NCI-H2081 treated with DMSO at 0.1 percent for 48 hours (cell line): ENCODE measurements at regions not wholly inside any gene's neighbourhood (a gene's known extent, or its start where the extent isn't known, plus 50 kb on each side); places are given as distances from the start of the nearest gene placed in this dataset.

ENCODE experiments used
- DNase-seq: peaks from one replicate; lab custom pipeline; 2025; lab: John Stamatoyannopoulos, UW

DNA sequence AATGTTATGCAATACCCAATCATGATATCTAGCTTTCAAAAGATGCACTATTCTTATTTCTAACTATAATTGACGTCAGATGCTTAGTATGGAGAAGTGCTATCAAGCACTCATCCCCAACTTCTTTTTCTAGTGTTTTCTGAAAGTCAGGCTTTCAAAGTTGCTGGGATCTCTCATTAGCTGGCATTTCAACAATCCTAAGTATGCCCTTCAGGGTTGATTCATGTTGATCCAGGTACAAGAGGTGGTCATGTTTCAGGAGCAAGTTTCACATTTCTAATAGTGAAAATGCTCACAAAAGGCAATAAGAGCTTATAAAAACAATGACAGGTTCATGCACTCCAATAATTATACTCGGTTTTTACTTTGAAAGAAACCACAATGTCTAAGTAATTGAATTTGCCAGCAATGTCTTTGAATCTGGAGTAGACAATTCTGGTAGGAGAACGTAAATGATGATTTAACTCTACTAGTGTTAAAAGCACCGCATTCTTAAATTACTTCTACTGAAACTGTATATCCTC lies 193.7 kb upstream of the KHDRBS2 start:
- DNase-seq: no peak

DNA sequence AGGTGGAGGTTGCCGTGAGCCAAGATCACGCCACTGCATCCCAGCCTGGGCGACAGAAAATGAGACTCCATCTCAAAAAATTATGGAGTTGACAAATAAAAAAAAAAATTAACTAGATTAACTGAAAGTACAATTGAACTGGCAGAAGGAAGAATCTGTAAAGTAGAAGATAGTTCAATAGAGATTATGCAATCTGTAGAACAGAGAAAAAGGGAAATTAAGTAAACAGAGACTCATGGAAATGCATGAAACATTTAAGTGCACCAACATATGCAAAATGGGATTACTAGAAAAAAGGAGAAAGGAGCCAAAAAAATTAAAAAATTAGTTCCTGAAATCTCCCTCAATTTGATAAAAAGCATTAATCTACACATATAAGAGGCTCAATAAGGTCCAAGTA lies 188.8 kb upstream of the KHDRBS2 start:
- DNase-seq: no peak

DNA sequence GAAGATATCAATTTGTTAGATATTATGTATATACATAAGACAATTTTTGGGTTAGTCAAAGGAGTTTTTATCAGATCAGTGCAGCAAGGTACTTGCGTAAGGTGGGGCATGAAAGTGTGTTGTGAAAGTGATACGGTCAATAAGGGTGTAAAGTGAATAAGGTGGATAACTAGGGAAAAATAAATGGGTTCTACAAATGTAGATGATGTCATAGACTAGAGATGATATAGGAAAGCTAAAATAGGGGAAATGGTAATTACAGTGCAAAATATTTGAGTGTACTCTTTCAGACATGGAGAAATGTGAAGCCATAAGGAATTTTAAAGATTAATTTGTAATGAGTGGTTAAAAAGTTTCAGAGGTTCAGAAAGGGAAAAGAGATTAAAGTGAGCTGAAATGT lies 180.6 kb upstream of the KHDRBS2 start:
- no peak for DNase-seq

DNA sequence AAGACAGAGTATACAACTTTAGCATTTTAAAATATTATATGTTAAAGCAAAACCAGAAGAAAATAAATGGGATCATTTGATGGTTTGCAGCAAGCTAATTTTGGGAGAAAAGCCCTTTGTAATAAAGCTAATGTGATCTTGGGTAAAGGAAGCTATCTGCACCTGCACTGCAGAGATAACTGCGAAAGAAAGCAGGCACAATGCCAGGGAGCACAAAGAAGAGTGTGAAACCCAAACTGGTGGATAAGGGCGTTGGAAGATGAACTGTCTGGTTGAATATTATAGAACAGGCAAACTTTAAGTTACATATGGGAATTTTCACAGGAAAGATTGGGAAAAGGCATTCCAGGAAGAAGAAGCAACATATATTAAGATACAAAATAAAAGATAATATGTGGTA lies 179.2 kb upstream of the KHDRBS2 start:
- DNase-seq: no peak

DNA sequence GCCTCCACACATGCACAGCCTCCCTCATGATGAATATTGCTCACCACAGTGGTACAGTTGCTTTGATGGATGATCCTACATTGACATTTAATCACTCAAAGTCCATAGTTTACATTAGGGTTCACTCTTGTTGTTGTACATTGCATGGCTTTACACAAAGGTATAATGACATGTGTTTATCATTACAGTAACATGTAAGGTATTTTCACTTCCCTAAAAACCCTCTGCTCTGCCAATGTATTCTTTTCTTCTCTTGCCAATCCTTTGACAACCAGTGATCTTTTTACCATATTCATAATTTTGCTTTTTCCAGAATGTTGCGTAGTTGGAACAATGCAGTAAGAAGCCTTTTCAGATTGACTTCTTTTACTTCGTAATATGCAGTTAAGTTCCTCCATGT lies 166.6 kb upstream of the KHDRBS2 start:
- DNase-seq: no peak

DNA sequence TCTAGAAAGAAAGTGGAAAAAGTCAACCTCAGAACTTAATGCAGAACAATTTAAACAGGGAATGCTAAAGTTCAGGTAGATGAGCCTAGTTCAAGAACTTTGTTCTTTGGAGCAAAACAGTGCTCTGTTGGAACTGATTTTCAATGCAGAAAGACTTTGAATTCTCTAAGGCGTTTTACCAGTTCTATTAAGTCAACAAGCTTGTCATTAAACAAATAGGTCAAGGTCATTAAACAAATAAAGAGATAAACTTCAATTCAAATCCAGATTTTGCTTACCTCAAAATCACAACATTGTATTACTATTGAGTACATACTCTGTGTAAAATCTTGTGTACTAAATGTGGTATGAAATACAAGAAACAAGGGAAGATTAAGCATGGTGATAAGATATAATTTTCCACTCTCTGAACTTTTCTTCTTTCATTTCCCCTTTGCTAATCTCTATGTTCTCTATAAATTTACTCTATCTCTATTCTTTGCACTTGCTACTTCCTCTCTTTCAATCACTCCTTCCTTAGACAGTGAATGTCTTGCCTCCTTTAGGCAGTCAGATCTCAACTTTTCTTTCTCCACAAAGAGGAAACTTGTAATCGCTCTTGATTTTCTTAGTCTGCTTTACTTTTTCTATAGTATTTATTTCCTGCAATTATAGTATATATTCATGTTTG lies 160.8 kb upstream of the KHDRBS2 start:
- DNase-seq: no peak

DNA sequence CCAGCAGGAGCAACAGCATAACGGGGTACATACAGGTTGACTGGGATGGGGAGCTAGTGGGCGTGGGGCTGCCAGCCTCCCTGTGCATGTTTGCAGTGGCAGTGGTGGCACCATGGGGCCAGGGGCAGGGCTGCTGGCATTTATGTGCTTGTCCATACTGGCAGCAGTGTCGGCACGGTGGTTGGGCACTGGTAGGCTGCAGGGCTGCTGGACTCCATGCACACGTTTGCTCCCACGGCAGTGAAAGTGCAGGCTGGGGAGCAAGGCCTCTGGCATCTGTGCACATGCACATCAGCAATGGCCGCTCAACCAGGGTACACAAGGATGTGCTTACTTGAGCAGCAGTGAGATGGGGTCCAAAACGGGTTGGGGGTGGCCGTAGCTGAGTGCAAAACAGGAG lies 159.5 kb upstream of the KHDRBS2 start:
- no peak for DNase-seq

DNA sequence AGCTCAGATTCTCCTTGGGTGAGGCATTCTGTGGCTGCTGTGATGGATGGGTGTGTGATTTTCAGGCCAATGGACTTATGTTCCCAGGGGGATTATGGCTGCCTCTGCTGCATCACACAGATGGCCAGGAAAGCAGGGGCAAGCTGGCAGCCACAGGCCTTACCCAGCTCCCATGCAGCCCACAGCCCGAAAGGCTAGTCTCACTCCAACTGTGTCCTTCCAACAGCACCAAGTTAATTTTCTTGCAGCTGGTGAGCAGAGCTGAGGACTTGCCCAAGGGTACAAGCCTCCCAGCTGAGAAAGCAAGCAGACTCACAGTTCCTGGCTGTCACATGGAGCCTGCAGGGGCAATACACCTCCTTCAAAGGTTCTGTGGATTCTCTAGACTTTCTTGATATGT lies 155.2 kb upstream of the KHDRBS2 start:
- no peak for DNase-seq

DNA sequence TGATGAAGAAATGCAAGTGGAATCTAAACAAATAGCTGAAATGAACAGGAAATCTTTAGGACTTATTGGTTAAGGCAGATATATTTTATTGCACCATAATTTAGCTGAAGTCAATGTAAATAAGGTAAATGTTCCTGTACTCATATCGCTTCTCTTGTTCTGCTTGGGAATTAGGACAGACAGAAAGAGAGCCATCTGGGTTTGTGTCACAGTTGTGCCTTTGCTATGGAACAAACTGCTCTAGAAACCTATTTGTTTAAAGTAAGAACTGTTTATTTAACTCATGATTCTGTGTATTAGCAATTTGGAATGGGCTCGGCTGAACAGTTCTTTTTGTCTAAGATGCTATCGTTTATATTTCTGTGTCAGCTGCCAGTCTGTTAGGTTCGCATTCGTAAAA lies 143.8 kb upstream of the KHDRBS2 start:
- no peak for DNase-seq

DNA sequence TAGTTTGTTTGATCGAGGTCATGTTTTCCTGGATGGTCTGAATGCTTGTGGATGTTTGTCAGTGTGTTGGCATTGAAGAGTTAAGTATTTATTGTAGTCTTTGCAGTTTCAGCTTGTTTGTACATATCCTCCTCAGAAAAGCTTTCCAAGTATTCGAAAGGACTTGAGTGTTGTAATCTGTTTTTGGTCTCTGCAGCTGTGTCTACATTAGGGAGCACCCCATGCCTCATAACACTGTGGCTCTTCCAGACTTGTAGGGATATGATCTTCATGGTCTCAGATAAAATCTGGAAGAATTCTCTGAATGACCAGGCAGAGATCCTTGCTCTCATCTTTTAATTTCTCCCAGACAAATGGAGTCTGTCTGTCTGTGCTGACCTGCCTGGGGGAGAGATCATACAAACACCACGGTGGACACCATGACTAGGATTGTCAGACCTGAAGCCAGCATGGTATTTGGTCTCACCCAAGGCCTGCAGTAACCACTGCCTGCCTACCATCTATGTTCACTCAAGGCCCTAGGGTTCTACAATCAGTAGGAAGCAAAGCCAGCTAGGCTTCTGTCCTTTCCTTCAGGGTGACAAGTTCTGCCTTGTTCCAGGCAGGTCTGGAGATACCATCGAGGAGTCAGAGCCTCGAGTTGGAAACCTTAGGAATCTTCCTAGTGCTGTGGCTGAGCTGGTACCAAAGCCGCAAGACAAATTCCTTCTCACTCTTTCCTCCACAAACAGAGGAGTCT lies 114.7 kb upstream of the KHDRBS2 start:
- no peak for DNase-seq

DNA sequence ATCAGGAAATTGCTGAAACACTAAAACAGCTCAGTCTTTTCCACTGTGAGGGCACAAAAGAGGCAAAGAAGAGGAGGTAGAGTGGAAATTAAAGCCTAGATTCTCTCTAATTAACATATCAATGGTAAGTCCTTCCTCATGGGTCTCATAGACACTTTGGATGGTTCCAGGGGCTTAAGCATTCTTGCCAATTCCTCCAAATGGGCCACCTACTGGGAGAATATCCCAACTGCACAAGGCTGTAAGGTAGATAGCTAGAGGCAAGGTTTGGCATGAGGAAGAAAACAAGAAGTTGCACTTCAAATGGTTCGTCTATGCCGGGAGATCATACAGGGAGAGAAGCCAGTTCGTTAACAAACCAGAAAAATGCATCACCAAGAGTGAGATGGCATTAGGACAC lies 107.6 kb upstream of the KHDRBS2 start:
- no peak for DNase-seq

DNA sequence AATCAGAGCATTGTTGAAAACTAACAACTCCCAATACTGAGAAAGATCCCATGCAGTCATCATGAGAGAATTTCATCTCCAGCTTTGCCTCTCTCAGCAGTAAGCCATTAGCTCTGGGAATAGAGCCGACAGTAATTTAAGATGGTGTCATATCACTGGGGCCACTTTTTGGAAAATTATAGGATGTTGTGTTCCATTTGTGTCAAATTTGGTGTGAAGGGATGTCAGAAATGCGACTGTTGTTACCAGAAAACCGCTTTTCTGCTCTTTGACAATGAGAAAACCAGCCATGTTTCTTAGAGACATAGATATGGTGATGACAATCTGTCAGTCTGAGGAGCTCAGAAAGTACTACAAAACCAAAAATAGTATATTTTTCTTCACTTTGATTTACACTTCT lies 106.3 kb upstream of the KHDRBS2 start:
- DNase-seq: no peak

DNA sequence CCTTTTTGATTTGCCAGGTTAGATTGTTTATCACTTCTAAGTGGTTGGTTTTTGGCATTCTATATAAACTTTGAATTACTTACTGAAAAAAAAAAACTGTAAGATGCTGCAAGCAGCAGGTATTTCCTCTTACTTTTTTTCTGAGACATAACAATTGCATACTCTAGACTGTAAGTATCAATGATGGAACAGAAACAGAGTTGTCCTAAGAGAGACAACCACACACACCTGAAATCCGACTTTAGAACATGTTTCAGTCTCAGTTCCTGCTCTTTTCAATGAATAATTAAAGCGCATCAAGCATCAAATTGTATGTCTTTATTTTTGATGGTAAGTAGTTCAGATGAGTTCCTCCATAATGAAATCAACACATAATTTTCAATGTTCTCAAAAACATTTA lies 105.3 kb upstream of the KHDRBS2 start:
- no peak for DNase-seq

DNA sequence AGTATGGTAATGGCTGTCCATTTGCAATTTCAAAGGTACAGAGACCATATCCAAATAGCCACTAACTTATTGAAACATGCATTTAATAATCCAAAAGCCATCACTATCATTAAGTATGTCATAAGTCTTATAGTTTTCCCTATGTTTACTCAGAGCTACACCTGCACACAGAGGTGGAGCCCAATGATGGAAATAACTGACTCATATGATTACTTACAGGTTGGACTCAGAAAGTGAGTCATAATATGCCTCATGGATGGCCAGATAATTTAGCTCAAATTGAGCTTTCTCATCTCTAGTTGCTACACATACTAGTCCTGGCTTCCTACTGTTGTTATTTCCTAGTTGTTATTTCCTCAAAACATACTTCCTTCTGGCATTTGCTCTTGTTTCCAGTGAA lies 104.4 kb upstream of the KHDRBS2 start:
- no peak for DNase-seq

DNA sequence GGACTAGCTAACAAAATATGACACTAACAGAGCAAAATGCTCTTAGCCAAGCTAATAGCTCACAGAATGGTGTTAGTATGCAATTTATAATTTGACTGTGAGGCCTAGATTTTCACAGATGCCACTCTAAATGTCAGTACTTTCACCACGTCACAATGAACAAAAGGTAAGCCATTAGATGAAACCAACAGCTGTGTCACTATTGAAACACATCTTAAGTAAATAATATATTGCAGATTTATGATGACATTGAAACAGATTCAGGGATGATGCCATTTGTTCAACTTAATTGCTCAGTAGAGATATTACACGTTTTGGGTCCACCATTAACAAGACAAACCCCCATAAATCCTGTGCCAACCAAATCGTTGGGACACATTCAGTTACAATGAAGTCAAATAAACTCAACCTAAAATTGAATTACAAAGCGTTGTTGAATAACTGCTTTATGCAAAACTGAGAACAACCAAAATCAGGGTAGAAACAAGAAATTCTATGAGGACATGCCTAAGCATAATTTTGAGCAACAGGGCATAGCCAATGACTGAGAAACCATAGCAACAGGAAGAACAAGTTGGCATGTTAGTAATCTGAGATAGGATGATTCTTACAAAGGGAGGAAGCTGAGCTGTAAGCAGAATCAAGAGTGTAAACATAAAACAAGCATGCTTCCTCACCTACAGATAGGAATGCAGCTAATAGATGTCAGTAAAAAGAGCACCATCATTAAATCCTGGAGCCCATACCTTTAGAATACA lies 85.6 kb upstream of the KHDRBS2 start:
- DNase-seq: peak; percentile 99

DNA sequence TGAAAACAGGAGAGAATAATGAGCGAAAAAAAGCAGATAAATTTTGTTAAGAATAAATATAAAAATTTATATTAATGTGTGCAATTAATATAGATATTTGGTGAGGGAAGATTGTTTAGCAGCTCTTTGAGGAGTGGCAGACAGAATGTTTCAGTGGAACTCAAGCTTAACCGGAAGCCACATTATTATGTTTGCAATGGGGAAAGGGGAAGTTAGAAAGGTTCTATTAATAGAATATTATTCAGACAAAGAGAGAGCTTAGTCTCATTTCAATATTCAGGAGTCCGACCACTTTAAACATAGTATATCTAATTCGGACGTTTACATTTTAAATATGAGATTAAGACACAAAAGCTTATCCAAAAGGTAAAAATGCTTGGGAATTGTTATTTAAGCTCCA lies 81.6 kb upstream of the KHDRBS2 start:
- DNase-seq: peak; percentile 16

DNA sequence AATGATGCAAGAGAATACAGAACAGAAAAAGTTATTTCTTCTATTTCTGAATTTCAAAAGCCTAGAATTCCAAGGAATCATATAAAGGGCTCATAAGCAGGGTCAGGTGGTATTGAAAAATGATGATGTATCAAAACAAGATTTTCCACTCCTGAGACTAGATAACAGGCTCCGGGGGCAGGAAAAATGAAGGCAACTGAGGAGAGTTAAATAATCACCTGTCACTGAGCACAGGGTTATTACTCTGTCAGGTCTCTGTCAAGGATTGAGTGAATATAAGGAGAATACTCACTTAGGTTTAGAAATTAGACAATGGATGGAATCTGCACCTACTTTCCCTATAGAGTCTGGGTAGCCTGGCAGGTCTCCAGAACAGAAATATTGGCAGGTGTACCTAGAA lies 76.1 kb upstream of the KHDRBS2 start:
- DNase-seq: no peak

DNA sequence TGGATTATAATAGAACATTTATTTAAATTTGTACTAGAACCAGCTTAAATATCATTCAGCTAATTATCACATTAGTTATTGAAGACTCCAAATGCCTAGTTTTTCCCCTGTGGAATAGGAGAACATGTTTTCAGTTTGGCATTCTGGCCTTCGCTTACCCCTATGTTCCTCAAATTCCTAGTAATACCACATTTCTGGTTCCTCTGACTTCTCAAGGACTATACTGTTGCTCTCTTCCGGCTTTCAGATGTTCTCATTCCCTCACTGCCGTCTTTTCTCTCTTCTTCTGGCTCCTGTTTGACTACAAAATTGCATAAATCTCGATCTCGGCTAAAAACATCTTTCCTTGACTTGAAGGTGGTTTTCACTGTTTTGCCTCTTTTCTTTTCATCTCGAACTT lies 71.8 kb upstream of the KHDRBS2 start:
- no peak for DNase-seq

DNA sequence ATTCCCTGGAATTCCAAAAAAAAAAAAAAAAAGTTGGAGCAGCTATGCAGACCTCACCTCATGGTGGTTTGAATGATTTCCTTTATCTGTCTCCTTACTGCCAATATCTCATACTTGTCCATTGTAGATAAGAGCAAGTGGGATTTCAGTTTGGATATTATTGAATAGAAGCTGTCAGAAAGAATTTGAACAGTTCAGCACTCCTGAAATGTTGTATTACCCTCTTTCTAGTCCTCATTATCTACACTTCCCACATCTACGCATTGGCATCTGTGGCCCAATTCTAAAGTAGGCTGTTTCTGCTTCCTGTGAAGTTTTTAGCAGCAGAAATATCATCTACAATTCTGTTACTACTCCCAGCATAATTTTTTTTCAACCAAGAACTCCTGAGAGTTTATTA lies 68.2 kb upstream of the KHDRBS2 start:
- no peak for DNase-seq

DNA sequence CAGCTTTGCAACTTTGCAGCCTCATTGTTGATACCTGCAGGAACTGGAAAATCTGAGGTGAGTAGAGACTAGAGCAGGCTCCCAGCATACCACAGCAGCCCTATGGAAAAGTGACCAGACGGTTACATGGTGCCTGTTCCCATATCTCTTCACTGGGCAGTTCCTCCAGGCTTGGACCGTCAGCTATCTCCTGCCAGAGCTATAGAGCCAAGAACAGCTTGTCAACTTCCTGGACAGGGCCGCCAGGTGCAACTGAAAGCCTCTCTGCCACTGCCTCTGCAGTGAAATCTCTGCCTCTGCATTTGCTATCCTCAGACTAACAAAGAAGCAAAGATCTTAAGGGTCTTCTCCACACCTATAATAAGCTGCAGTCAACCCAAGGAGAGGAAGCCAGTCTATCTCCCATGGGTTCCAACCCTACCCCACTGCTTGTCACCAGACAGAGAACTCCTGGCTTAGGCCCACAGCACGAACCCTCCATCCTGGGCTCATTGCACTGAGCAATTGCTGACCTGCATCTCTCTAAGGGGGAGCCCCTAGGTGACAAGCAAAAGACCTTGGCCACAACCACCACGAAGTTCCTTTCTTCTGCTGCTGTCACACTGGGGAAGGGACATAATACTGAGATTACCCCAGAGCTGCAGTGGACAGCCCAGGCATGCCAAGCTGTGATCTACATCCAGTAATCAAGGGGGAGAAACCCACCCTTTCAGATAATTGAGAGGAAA lies 60.1 kb upstream of the KHDRBS2 start:
- DNase-seq: no peak

DNA sequence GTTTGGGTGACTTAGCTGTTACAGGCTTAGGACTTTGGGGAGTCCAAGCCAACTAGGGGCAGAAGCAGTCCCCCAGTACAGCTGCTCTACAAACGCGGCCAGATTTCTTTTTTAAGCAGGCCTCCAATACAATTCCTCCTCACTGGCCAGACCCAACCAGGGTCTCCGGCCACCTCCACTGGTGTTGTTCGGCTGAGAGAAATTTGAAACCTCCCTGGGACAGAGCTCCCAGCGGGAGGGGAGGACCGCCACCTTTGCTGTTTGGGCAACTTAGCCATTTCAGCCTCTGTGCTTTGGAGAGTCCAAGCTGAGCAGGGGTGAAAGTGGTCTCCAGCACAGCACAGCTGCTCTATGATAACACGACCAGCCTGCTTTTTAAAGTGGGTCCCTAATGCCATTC lies 59.4 kb upstream of the KHDRBS2 start:
- no peak for DNase-seq

DNA sequence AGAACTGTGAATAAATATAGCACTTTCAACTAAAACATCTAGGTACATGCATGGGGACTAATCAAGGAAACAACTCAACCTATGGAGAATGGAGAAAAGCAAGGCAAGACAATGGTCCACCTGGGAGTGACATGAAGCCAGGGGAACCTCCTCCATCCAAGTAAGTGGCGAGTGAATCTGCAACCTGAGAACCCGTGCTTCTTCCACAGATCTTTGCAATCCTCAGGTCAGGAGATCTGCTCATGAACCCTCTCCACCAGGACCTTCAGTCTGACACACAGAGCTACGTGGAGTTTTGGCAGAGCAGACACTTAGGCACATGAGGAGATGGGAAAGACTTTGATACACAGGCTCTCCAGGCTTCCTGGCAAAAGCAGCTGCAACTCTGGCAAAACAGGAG lies 58.8 kb upstream of the KHDRBS2 start:
- DNase-seq: no peak
